GM10248 (cell line): ENCODE measurements at regions not wholly inside any gene's neighbourhood (a gene's known extent, or its start where the extent isn't known, plus 50 kb on each side); places are given as distances from the start of the nearest gene placed in this dataset.

Source experiments
- CTCF ChIA-PET: fragments of 300-600 bp; sonication (Branson Sonifier 250); formaldehyde crosslinking; extraction: SDS; loops from one replicate; lab custom pipeline; 2021; ENCODE audit warnings: antibody characterized with exemption; lab: Yijun Ruan, JAX
- POLR2A ChIA-PET: fragments of 350-650 bp; sonication (Branson Sonifier 250); formaldehyde crosslinking; extraction: SDS; loops from one replicate; lab custom pipeline; 2020; ENCODE audit warnings: antibody characterized with exemption; lab: Yijun Ruan, JAX
- DNase-seq: peaks from one replicate; pipeline ENCODE4 v3.0.0; 2012; ENCODE audit errors: extremely low spot score
- TF ChIP-seq, protein P1 (sequence below): IDR thresholded peaks from 2 replicates; pipeline ENCODE4 v1.5.1; 2012; ENCODE audit warnings: mild to moderate bottlenecking, low read depth; ENCODE audit errors: extremely low read depth, missing control alignments, control extremely low read depth

DNA sequence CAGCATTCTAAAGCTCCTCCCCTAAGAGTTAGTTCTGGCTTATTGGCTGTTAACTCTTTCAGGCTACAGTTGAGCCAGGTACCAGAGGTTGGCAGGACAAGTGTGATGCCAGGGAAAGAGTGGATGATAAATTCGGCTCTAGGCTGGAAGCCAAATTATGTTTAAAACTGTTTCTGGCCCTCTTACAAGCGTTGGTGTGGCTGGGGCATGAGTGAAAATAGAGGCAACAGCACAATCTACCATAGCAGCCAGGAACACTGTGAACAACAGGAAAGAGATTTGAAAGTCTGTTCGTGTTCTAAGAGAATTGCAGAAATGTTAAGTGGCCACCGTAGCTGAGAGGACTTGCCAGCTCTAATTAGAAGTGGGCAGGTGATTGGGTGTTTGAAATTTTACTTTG, 84.2 kb downstream of the CDC7 start:
- no peak for DNase-seq
- POLR2A ChIA-PET, result no interaction called here
- TF ChIP-seq, protein P1, sequence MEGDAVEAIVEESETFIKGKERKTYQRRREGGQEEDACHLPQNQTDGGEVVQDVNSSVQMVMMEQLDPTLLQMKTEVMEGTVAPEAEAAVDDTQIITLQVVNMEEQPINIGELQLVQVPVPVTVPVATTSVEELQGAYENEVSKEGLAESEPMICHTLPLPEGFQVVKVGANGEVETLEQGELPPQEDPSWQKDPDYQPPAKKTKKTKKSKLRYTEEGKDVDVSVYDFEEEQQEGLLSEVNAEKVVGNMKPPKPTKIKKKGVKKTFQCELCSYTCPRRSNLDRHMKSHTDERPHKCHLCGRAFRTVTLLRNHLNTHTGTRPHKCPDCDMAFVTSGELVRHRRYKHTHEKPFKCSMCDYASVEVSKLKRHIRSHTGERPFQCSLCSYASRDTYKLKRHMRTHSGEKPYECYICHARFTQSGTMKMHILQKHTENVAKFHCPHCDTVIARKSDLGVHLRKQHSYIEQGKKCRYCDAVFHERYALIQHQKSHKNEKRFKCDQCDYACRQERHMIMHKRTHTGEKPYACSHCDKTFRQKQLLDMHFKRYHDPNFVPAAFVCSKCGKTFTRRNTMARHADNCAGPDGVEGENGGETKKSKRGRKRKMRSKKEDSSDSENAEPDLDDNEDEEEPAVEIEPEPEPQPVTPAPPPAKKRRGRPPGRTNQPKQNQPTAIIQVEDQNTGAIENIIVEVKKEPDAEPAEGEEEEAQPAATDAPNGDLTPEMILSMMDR, result no peak
- CTCF ChIA-PET, result no interaction called here

DNA sequence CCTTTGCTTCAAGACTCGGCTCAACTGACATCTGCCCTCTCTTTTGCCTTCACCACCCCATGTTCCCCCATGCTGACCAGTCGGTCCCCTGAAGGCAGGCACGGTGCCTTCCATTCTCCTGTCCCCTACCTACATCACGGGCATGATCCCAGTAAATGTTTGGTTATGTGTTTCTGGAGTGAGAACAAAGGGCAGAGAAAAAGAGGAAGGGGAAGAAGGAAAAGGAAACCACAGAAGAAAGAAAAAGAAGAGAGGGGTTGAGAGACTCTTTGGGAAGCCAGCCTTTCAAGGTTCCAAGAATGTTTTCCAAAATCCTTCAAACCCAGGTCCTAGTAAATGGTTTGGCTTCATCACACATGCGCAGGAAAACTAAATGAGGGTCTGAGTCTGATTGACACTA, 84.9 kb downstream of the CDC7 start:
- ChIA-PET CTCF (no interaction called here), POLR2A (no interaction called here)
- TF ChIP-seq, protein P1, result no peak
- DNase-seq, result no peak

DNA sequence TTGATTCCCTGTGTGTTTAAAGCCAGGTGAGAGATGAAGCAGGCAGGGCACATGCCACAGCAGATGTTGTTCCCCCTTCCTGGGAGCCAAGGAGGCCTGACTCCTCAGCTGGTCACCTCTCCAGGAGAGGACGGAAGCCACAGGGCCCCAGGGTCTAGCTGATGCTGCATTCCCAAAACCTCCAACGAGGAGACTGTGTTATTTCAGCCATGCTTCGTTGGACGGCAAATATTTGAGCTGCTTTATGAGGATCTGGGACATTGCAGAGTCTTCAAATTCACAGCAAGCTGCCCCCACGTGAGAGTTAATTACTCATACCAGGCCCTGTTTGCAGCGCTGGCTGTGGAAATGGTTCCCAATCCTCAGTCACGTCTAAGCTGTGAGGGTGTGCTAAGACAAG, 85.3 kb downstream of the CDC7 start:
- no peak for DNase-seq
- ChIA-PET POLR2A (no interaction called here), CTCF (no interaction called here)
- TF ChIP-seq, protein P1, result no peak

DNA sequence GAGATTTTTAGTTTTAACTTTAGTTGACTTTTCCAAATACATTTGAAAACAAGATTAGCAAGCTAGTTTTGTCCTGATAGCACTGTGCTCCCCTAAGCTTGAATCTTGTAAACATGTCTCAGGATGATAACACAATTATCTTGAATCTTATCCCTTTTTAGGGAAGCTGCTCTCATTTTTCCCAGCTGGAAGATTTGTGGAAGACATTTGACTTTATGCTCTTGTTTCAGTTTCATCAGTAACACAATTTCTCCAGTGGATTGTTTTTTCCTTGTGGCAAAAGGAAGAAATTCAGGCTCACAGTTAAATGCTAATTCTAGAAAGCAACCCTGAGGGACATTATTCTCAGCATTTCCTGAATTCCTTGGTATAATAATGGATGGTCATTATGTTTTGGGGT, 88.8 kb downstream of the CDC7 start:
- TF ChIP-seq, protein P1, result no peak
- no peak for DNase-seq
- POLR2A ChIA-PET, result no interaction called here
- CTCF ChIA-PET, result interaction anchor here (0.7 kb wide), 1 partner anchor 18 kb away, joined by 3 read pairs; no protein-coding TSS in a partner anchor

DNA sequence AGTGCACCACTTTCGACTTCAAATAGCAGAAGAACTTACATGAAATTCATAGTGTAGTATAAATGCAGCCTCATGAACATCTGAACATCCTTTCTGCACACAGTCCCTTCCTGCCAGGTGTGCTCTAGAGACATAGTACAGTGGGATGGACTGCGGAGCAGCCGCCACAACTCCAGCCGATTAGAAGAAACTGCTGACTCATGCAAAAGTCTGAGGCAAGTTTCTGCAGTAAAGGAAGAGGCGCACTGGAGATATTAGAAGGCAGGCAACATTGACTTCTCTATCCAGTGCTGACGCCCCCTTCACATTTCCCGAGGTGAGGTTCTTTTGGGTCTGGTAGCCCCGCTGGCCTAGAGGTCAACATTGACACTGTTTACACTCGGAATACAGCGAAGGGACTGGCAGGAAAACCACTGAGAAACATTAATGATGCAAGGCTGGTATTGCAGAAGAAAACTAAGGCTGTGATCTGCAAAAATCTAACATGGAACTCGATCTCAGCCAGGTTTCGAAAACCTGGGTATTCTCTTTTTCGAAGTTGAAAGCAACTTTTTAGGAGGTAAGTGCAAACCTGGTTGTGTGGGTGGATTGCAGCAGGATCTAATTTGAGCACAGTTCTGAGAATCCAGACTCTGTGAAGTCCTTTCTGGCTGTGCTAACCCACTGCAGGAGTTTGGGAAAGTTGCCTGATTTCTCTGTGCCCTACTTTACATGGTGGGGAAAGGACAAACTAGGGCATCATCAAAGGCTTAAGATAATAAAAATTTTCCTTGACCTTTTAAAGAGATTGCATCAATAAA, 90.7 kb downstream of the CDC7 start:
- POLR2A ChIA-PET, result no interaction called here
- DNase-seq, result no peak
- TF ChIP-seq, protein P1, result no peak
- CTCF ChIA-PET, result no interaction called here

DNA sequence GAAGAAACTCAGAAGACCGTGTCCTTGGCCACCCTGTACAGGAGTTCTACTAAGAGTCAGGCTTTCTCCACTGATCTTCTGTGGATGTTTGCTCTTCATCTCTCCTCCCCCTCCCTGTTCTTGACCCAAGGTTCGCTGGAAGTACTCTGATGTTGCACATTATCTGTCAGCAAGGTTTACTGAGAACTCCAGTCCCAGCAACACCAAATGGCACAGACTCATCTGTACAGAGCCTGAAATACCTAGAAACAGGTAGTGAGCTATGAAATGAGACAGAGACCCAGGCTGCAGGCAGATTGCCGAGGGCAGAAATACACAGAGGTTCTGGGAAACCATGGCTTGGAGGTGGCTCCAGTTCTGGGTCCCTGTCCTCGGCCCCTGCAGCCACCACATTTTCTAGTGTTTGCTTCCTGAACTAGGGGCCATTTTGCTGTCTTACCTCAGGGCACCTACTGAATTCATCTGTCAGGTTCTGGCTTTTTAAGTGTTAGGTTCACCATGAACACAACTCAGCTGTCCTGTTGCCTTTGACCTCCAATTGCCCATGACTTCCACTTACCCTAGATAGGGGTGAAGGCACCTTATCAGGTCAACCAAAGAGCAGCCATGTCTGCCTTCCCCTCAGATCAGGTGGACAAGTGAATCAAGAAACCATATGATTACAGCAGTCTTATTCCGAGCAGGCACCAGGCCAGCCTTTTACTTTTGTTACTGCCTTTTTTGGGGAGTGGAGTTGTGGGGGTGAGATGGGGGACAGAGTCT, 92.2 kb downstream of the CDC7 start:
- CTCF ChIA-PET, result no interaction called here
- POLR2A ChIA-PET, result no interaction called here

More for the DNA sequence above, 92.2 kb downstream of the CDC7 start:
- no peak for DNase-seq
- TF ChIP-seq, protein P1, result no peak
